Neural progenitor cell (in vitro differentiated cells): ENCODE measurements at regions not wholly inside any gene's neighbourhood (a gene's known extent, or its start where the extent isn't known, plus 50 kb on each side); places are given as distances from the start of the nearest gene placed in this dataset.

Source experiments
- DNase-seq: peaks from one replicate; pipeline ENCODE4 v3.0.0-alpha.2; 2016; ENCODE audit warnings: low spot score
- H2AFZ ChIP-seq: fragments of 200-600 bp; sonication (generic); replicated peaks from 2 replicates; pipeline ENCODE4 v1.6.1; 2016; ENCODE audit warnings: antibody characterized with exemption
- H3F3A ChIP-seq: fragments of 200-600 bp; sonication (generic); 2 replicates; pipeline ENCODE4 v1.6.1; 2016; ENCODE audit warnings: antibody characterized with exemption, low read depth
- H3K27ac ChIP-seq: fragments of 200-600 bp; sonication (generic); 2 replicates; pipeline ENCODE4 v1.5.1; 2016; ENCODE audit warnings: mild to moderate bottlenecking
- H3K27me3 ChIP-seq: fragments of 200-600 bp; sonication (generic); 2 replicates; pipeline ENCODE4 v1.6.1; 2016; ENCODE audit warnings: mild to moderate bottlenecking, moderate library complexity
- H3K36me3 ChIP-seq: fragments of 200-600 bp; sonication (generic); 2 replicates; pipeline ENCODE4 v1.5.1; 2016
- H3K4me1 ChIP-seq: fragments of 200-600 bp; sonication (generic); 2 replicates; pipeline ENCODE4 v1.6.1; 2016; ENCODE audit warnings: mixed run types
- H3K4me2 ChIP-seq: fragments of 200-600 bp; sonication (generic); 2 replicates; pipeline ENCODE4 v1.6.1; 2016
- H3K4me3 ChIP-seq: fragments of 200-600 bp; sonication (generic); 2 replicates; pipeline ENCODE4 v1.5.1; 2016
- H3K79me2 ChIP-seq: fragments of 200-600 bp; sonication (generic); 2 replicates; pipeline ENCODE4 v1.6.1; 2016; ENCODE audit warnings: low read depth
- H3K9ac ChIP-seq: fragments of 200-600 bp; sonication (generic); 2 replicates; pipeline ENCODE4 v1.6.1; 2016
- H3K9me3 ChIP-seq: fragments of 200-600 bp; sonication (generic); 2 replicates; pipeline ENCODE4 v1.5.1; 2016; ENCODE audit warnings: low read depth
- H4K20me1 ChIP-seq: fragments of 200-600 bp; sonication (generic); 2 replicates; pipeline ENCODE4 v1.6.1; 2016; ENCODE audit warnings: low read depth
- H3K27ac Mint-ChIP-seq: 3 replicates; pipeline ENCODE4 v1.8.0; 2021; ENCODE audit warnings: mixed read lengths
- H3K27me3 Mint-ChIP-seq: 2 replicates; pipeline ENCODE4 v1.8.0; 2022; ENCODE audit warnings: low read depth, mild to moderate bottlenecking, inconsistent platforms, moderate library complexity, mixed read lengths; ENCODE audit not compliant: insufficient read depth
- H3K36me3 Mint-ChIP-seq: 3 replicates; pipeline ENCODE4 v1.8.0; 2021; ENCODE audit warnings: mixed read lengths
- H3K4me1 Mint-ChIP-seq: 3 replicates; pipeline ENCODE4 v1.8.0; 2021; ENCODE audit warnings: mixed read lengths
- H3K4me3 Mint-ChIP-seq: 3 replicates; pipeline ENCODE4 v1.8.0; 2021; ENCODE audit warnings: mild to moderate bottlenecking, moderate library complexity, mixed read lengths
- H3K9me3 Mint-ChIP-seq: 3 replicates; pipeline ENCODE4 v1.8.0; 2020; ENCODE audit warnings: mixed read lengths
- EZH2 ChIP-seq: fragments of 200-600 bp; sonication (generic); IDR thresholded peaks from 2 replicates; pipeline ENCODE4 v1.6.1; 2017; ENCODE audit warnings: antibody characterized with exemption, mild to moderate bottlenecking, moderate library complexity
- EZH2phosphoT487 ChIP-seq: fragments of 200-600 bp; sonication (generic); IDR thresholded peaks from 2 replicates; pipeline ENCODE4 v1.6.1; 2017; ENCODE audit warnings: antibody characterized with exemption
- TF ChIP-seq, protein P1 (sequence below): fragments of 200-600 bp; sonication (generic); IDR thresholded peaks from 2 replicates; pipeline ENCODE4 v1.5.1; 2017; ENCODE audit warnings: antibody characterized with exemption, mild to moderate bottlenecking

DNA sequence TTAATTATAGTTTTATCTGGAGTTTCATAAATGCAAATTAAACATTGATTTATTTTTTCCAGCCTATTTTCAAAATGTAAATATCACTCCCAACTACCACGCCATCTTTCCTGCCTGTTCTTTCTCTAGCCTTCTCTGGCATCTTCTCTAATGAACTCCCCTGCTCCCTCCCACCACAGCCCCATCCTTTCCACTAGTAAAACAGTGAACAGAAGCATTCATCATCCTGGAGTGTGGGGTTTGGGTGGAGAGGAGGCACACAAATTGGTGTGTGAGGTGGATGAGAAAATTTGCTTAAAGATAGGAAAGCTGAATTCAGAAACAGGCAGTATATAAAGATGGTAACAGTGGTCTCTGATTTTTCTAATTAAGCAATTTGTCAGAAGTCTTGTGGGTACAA lies 479.4 kb downstream of the ARL4A start:
- Histone ChIP-seq H4K20me1 (no peaks in the 10 kb centered on the region), H3K4me3 (no peak overlapping the region), H3K27ac (no peak overlapping the region), H3K36me3 (no peaks in the 10 kb centered on the region), H3F3A (no peaks in the 10 kb centered on the region), H3K4me2 (no peak overlapping the region), H3K9ac (no peak overlapping the region), H3K27me3 (no peaks in the 10 kb centered on the region), H2AFZ (no peak overlapping the region), H3K9me3 (no peaks in the 10 kb centered on the region), H3K4me1 (peaks cover 4% of the 10 kb centered on the region), H3K79me2 (no peaks in the 10 kb centered on the region)
- peaks cover 8% of the 10 kb centered on the region for H3K9me3 Mint-ChIP-seq
- DNase-seq: no peak
- no peaks in the 10 kb centered on the region for H3K27me3 Mint-ChIP-seq
- TF ChIP-seq, protein P1, sequence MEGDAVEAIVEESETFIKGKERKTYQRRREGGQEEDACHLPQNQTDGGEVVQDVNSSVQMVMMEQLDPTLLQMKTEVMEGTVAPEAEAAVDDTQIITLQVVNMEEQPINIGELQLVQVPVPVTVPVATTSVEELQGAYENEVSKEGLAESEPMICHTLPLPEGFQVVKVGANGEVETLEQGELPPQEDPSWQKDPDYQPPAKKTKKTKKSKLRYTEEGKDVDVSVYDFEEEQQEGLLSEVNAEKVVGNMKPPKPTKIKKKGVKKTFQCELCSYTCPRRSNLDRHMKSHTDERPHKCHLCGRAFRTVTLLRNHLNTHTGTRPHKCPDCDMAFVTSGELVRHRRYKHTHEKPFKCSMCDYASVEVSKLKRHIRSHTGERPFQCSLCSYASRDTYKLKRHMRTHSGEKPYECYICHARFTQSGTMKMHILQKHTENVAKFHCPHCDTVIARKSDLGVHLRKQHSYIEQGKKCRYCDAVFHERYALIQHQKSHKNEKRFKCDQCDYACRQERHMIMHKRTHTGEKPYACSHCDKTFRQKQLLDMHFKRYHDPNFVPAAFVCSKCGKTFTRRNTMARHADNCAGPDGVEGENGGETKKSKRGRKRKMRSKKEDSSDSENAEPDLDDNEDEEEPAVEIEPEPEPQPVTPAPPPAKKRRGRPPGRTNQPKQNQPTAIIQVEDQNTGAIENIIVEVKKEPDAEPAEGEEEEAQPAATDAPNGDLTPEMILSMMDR: no peak
- TF ChIP-seq EZH2: no peak
- H3K27ac Mint-ChIP-seq: no peak overlapping the region
- H3K36me3 Mint-ChIP-seq: peaks cover 7% of the 10 kb centered on the region
- peaks cover 16% of the 10 kb centered on the region for H3K4me1 Mint-ChIP-seq
- H3K4me3 Mint-ChIP-seq: no peak overlapping the region

DNA sequence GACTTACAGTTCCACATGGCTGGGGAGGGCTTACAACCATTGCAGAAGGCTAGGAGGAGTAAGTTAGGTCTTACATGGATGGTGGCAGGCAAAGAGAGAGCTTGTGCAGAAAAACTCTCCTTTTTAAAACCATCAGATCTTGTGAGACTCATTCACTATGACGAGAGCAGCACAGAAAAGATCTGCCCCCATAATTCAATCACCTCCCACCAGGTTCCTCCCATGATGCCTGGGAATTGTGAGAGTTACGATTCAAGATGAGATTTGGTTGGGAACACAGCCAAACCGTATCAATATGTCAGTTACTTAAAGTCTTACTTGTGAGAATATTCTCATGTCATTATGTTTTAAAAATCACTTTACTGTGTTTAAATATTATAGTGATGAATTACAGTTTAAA lies 481.9 kb downstream of the ARL4A start:
- no peaks in the 10 kb centered on the region for H3K9me3 ChIP-seq

DNA sequence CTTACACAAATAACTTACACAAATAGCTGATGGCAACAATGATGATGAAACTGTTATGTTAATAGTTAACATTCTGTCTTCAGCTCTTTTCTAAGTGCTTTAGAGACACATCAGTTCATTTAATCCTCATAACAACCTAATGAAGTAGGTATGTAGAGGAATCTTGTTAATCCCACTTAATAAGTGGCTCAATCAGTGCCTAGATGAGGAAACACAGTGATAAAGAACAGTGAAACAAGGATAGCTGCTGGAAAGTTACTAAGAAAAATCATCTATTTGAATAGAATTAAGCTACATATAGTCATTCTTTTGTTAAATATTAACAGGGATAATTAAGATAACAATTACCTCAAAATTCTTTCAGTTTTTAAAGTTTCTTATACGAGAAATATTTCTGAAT lies 487.6 kb downstream of the ARL4A start:
- H3K36me3 ChIP-seq: no peaks in the 10 kb centered on the region
- H2AFZ ChIP-seq: no peak overlapping the region
- H4K20me1 ChIP-seq: no peaks in the 10 kb centered on the region
- no peak for DNase-seq
- no peak overlapping the region for H3K4me3 ChIP-seq
- TF ChIP-seq EZH2 (no peak), EZH2phosphoT487 (no peak)
- TF ChIP-seq, protein P1: no peak
- Mint-ChIP-seq H3K27me3 (no peaks in the 10 kb centered on the region), H3K9me3 (no peaks in the 10 kb centered on the region), H3K4me1 (peaks cover 10% of the 10 kb centered on the region), H3K36me3 (no peaks in the 10 kb centered on the region), H3K27ac (no peak overlapping the region), H3K4me3 (no peak overlapping the region)
- H3K27ac ChIP-seq: no peak overlapping the region
- H3K27me3 ChIP-seq: no peaks in the 10 kb centered on the region
- no peak overlapping the region for H3K4me2 ChIP-seq
- H3K9me3 ChIP-seq: no peaks in the 10 kb centered on the region
- H3K9ac ChIP-seq: no peak overlapping the region
- no peaks in the 10 kb centered on the region for H3K79me2 ChIP-seq
- no peaks in the 10 kb centered on the region for H3K4me1 ChIP-seq
- no peaks in the 10 kb centered on the region for H3F3A ChIP-seq

More for the DNA sequence above, 481.9 kb downstream of the ARL4A start:
- TF ChIP-seq, protein P1: no peak
- no peak for TF ChIP-seq EZH2phosphoT487
- no peak for TF ChIP-seq EZH2
- Histone ChIP-seq H3F3A (no peaks in the 10 kb centered on the region), H3K4me2 (no peak overlapping the region), H3K4me1 (peaks cover 4% of the 10 kb centered on the region), H4K20me1 (no peaks in the 10 kb centered on the region), H3K9ac (no peak overlapping the region), H3K4me3 (no peak overlapping the region), H3K79me2 (no peaks in the 10 kb centered on the region), H3K27me3 (no peaks in the 10 kb centered on the region), H3K36me3 (no peaks in the 10 kb centered on the region), H3K27ac (no peak overlapping the region), H2AFZ (no peak overlapping the region)
- no peak overlapping the region for H3K27ac Mint-ChIP-seq
- no peaks in the 10 kb centered on the region for H3K27me3 Mint-ChIP-seq
- H3K4me3 Mint-ChIP-seq: no peak overlapping the region
- H3K36me3 Mint-ChIP-seq: peaks cover 7% of the 10 kb centered on the region
- H3K9me3 Mint-ChIP-seq: peaks cover 8% of the 10 kb centered on the region
- no peak for DNase-seq
- peaks cover 16% of the 10 kb centered on the region for H3K4me1 Mint-ChIP-seq
